ENCODE measurements at regions not wholly inside any gene's neighbourhood (a gene's known extent, or its start where the extent isn't known, plus 50 kb on each side); places are given as distances from the start of the nearest gene placed in this dataset.

- Histone ChIP-seq H3K9ac (ENCODE audit: low read length) (no peak overlapping the region), H3K4me1 (ENCODE audit: insufficient read depth, low read length) (no peaks in the 10 kb centered on the region), H3K4me3 (ENCODE audit: low read depth in 1 of 2, low read length in 2 of 2) (no peak overlapping the region), H3K27me3 (ENCODE audit: control insufficient read depth in 1 of 2, insufficient read depth in 2 of 2, low read length in 2 of 2) (no peaks in the 10 kb centered on the region), H3K36me3 (ENCODE audit: insufficient read depth, low read length) (no peaks in the 10 kb centered on the region), H3K27ac (ENCODE audit: low read depth, low read length) (no peak overlapping the region), H3K9me3 (ENCODE audit: low read length) (no peaks in the 10 kb centered on the region)
These were observed 168.0 kb downstream of the TAF11L14 start for GRCh38 chr5:17802256-17802655.

DNA sequence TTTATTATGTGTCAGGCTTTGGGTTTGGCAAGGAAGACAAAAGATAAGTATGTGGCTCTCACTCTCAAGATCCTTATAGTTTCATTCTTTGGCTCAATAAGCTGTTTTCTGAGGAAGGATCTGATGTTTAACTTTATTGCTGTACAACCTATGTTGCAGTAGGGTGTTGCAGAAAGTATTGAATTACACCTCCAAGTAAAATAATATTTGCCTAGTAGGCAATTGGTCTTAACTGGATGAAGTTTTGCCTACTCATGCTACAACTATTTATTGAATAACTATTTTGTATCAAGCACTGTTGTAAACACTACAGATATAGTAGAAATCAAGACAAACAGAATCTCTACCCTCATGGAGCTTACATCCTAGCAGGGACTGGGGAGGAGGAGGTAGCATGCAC lies 169.7 kb downstream of the TAF11L14 start:
- no peaks in the 10 kb centered on the region for H3K4me1 ChIP-seq (ENCODE audit: insufficient read depth, low read length)
- H3K27ac ChIP-seq (ENCODE audit: low read depth, low read length) = no peak overlapping the region
- H3K27me3 ChIP-seq (ENCODE audit: control insufficient read depth in 1 of 2, insufficient read depth in 2 of 2, low read length in 2 of 2) = no peaks in the 10 kb centered on the region
- H3K9ac ChIP-seq (ENCODE audit: low read length) = no peak overlapping the region
- no peaks in the 10 kb centered on the region for H3K9me3 ChIP-seq (ENCODE audit: low read length)
- no peaks in the 10 kb centered on the region for H3K36me3 ChIP-seq (ENCODE audit: insufficient read depth, low read length)
- no peak overlapping the region for H3K4me3 ChIP-seq (ENCODE audit: low read depth in 1 of 2, low read length in 2 of 2)

DNA sequence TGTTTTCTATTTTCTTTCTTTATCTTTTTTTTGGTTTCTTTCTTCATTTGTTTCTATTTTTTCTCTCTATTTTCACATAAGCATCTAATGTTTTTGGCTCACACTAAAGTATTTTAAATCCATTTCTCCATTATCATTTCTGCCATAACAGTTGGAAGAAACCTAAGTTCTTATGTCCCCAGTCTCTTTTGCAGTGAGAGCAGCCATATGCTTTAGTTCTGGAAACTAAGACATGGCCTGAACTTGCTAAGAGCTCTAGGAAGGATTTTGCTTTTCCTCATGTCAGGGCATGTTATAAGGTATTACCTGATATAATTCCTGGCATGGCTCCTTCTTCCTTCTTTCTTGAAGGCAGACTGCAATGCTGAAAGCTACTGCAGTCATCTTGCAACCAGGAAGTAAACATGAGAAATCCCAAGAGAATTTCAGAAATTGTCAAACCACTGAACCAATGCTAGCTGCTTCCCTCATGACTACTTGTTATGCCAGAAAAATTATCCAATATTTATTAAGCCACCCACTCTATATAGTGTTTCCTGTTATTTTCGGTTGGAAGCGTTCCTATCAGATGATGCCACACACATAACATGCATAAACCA lies 171.1 kb downstream of the TAF11L14 start:
- H3K9ac ChIP-seq (ENCODE audit: low read length) = no peak overlapping the region
- H3K27ac ChIP-seq (ENCODE audit: low read depth, low read length) = no peak overlapping the region
- no peaks in the 10 kb centered on the region for H3K4me1 ChIP-seq (ENCODE audit: insufficient read depth, low read length)
- H3K36me3 ChIP-seq (ENCODE audit: insufficient read depth, low read length) = no peaks in the 10 kb centered on the region
- H3K4me3 ChIP-seq (ENCODE audit: low read depth in 1 of 2, low read length in 2 of 2) = no peak overlapping the region
- no peaks in the 10 kb centered on the region for H3K27me3 ChIP-seq (ENCODE audit: control insufficient read depth in 1 of 2, insufficient read depth in 2 of 2, low read length in 2 of 2)
- H3K9me3 ChIP-seq (ENCODE audit: low read length) = no peaks in the 10 kb centered on the region

- H3K4me1 ChIP-seq (ENCODE audit: insufficient read depth, low read length) = no peaks in the 10 kb centered on the region
- H3K9me3 ChIP-seq (ENCODE audit: low read length) = no peaks in the 10 kb centered on the region
- no peak overlapping the region for H3K9ac ChIP-seq (ENCODE audit: low read length)
- H3K4me3 ChIP-seq (ENCODE audit: low read depth in 1 of 2, low read length in 2 of 2) = no peak overlapping the region
- no peaks in the 10 kb centered on the region for H3K27me3 ChIP-seq (ENCODE audit: control insufficient read depth in 1 of 2, insufficient read depth in 2 of 2, low read length in 2 of 2)
- no peaks in the 10 kb centered on the region for H3K36me3 ChIP-seq (ENCODE audit: insufficient read depth, low read length)
- no peak overlapping the region for H3K27ac ChIP-seq (ENCODE audit: low read depth, low read length)
These were observed 172.7 kb downstream of the TAF11L14 start for GRCh38 chr5:17806818-17807468.

GRCh38 chr5:17808566-17808965 lies 174.3 kb downstream of the TAF11L14 start:
- Histone ChIP-seq H3K27ac (ENCODE audit: low read depth, low read length) (no peak overlapping the region), H3K27me3 (ENCODE audit: control insufficient read depth in 1 of 2, insufficient read depth in 2 of 2, low read length in 2 of 2) (no peaks in the 10 kb centered on the region), H3K36me3 (ENCODE audit: insufficient read depth, low read length) (no peaks in the 10 kb centered on the region), H3K9ac (ENCODE audit: low read length) (no peak overlapping the region), H3K9me3 (ENCODE audit: low read length) (no peaks in the 10 kb centered on the region), H3K4me3 (ENCODE audit: low read depth in 1 of 2, low read length in 2 of 2) (no peak overlapping the region), H3K4me1 (ENCODE audit: insufficient read depth, low read length) (no peaks in the 10 kb centered on the region)

DNA sequence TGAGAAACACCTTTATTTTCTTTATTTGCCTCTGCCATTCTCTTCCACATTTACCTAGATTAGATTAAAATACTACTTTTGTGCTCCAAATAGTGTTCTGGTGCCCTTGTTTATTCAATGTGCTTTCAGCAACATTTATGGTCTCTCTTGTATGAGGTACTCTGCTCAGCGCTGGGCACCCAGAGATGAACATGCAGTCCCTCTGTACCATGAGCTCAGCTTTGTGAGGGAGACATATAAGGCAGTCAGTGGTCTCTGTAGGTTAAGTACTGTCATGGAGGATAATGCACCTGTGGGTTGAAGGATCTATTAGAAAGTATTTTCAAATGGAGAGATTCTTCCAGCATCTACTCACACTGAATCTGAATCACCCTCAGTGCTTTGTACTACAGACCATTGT lies 176.5 kb downstream of the TAF11L14 start:
- Histone ChIP-seq H3K27ac (ENCODE audit: low read depth, low read length) (no peak overlapping the region), H3K9ac (ENCODE audit: low read length) (no peak overlapping the region), H3K4me1 (ENCODE audit: insufficient read depth, low read length) (no peaks in the 10 kb centered on the region), H3K36me3 (ENCODE audit: insufficient read depth, low read length) (no peaks in the 10 kb centered on the region), H3K27me3 (ENCODE audit: control insufficient read depth in 1 of 2, insufficient read depth in 2 of 2, low read length in 2 of 2) (no peaks in the 10 kb centered on the region), H3K4me3 (ENCODE audit: low read depth in 1 of 2, low read length in 2 of 2) (no peak overlapping the region), H3K9me3 (ENCODE audit: low read length) (no peaks in the 10 kb centered on the region)

DNA sequence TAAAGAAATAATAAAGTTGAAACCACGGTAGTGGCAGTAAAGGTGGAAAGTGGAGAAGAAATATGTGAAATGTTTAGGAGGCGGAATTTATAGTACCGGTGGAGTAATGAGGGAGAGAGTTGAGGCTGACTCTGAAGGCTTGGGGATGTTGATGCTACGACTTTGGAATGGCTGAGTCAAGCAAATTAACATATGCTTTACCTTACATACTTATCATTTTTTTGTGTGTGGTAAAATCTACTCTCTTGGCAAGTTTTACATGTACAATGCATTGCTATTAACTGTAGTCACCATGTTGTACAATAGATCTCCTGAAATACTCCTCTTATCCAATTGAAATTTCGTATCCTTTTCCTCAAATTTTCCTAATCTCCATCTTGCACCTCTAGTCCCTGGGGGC lies 179.0 kb downstream of the TAF11L14 start:
- Histone ChIP-seq H3K9ac (ENCODE audit: low read length) (no peak overlapping the region), H3K27ac (ENCODE audit: low read depth, low read length) (no peak overlapping the region), H3K27me3 (ENCODE audit: control insufficient read depth in 1 of 2, insufficient read depth in 2 of 2, low read length in 2 of 2) (no peaks in the 10 kb centered on the region), H3K36me3 (ENCODE audit: insufficient read depth, low read length) (no peaks in the 10 kb centered on the region), H3K4me1 (ENCODE audit: insufficient read depth, low read length) (no peaks in the 10 kb centered on the region), H3K9me3 (ENCODE audit: low read length) (no peaks in the 10 kb centered on the region), H3K4me3 (ENCODE audit: low read depth in 1 of 2, low read length in 2 of 2) (no peak overlapping the region)

GRCh38 chr5:17816505-17816904 lies 182.2 kb downstream of the TAF11L14 start:
- no peaks in the 10 kb centered on the region for H3K9me3 ChIP-seq (ENCODE audit: low read length)
- H3K27ac ChIP-seq (ENCODE audit: low read depth, low read length) = no peak overlapping the region
- no peaks in the 10 kb centered on the region for H3K36me3 ChIP-seq (ENCODE audit: insufficient read depth, low read length)
- H3K4me3 ChIP-seq (ENCODE audit: low read depth in 1 of 2, low read length in 2 of 2) = no peak overlapping the region
- no peaks in the 10 kb centered on the region for H3K4me1 ChIP-seq (ENCODE audit: insufficient read depth, low read length)
- H3K27me3 ChIP-seq (ENCODE audit: control insufficient read depth in 1 of 2, insufficient read depth in 2 of 2, low read length in 2 of 2) = no peaks in the 10 kb centered on the region
- no peak overlapping the region for H3K9ac ChIP-seq (ENCODE audit: low read length)

GRCh38 chr5:17816944-17817343 lies 182.7 kb downstream of the TAF11L14 start:
- no peak overlapping the region for H3K27ac ChIP-seq (ENCODE audit: low read depth, low read length)
- H3K27me3 ChIP-seq (ENCODE audit: control insufficient read depth in 1 of 2, insufficient read depth in 2 of 2, low read length in 2 of 2) = no peaks in the 10 kb centered on the region
- no peak overlapping the region for H3K4me3 ChIP-seq (ENCODE audit: low read depth in 1 of 2, low read length in 2 of 2)
- no peaks in the 10 kb centered on the region for H3K9me3 ChIP-seq (ENCODE audit: low read length)
- no peak overlapping the region for H3K9ac ChIP-seq (ENCODE audit: low read length)
- no peaks in the 10 kb centered on the region for H3K4me1 ChIP-seq (ENCODE audit: insufficient read depth, low read length)
- H3K36me3 ChIP-seq (ENCODE audit: insufficient read depth, low read length) = no peaks in the 10 kb centered on the region

- Histone ChIP-seq H3K9ac (ENCODE audit: low read length) (no peak overlapping the region), H3K27me3 (ENCODE audit: control insufficient read depth in 1 of 2, insufficient read depth in 2 of 2, low read length in 2 of 2) (no peaks in the 10 kb centered on the region), H3K36me3 (ENCODE audit: insufficient read depth, low read length) (no peaks in the 10 kb centered on the region), H3K4me3 (ENCODE audit: low read depth in 1 of 2, low read length in 2 of 2) (no peak overlapping the region), H3K27ac (ENCODE audit: low read depth, low read length) (no peak overlapping the region), H3K4me1 (ENCODE audit: insufficient read depth, low read length) (no peaks in the 10 kb centered on the region), H3K9me3 (ENCODE audit: low read length) (no peaks in the 10 kb centered on the region)
These were observed 183.7 kb downstream of the TAF11L14 start for GRCh38 chr5:17817990-17818389.

DNA sequence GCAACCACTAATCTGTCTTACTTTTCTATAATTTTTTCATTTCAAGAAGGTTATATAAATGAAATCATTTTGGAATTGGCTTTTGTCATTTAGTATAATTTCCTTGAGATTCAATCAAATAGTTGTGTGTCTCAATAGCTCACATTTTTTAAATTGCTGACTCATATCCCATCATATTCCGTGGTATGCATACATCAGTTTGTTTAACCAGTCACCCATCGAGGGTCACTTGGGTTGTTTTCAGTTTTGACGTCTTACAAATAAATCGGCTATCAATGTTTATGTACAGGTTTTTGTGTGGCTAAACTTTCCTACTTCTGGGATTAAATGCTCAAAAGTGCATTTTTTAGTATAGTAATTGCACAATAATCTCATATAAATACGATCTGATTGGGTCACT lies 185.5 kb downstream of the TAF11L14 start:
- Histone ChIP-seq H3K27ac (ENCODE audit: low read depth, low read length) (no peak overlapping the region), H3K9me3 (ENCODE audit: low read length) (no peaks in the 10 kb centered on the region), H3K9ac (ENCODE audit: low read length) (no peak overlapping the region), H3K4me1 (ENCODE audit: insufficient read depth, low read length) (no peaks in the 10 kb centered on the region), H3K4me3 (ENCODE audit: low read depth in 1 of 2, low read length in 2 of 2) (no peak overlapping the region), H3K36me3 (ENCODE audit: insufficient read depth, low read length) (no peaks in the 10 kb centered on the region), H3K27me3 (ENCODE audit: control insufficient read depth in 1 of 2, insufficient read depth in 2 of 2, low read length in 2 of 2) (no peaks in the 10 kb centered on the region)

DNA sequence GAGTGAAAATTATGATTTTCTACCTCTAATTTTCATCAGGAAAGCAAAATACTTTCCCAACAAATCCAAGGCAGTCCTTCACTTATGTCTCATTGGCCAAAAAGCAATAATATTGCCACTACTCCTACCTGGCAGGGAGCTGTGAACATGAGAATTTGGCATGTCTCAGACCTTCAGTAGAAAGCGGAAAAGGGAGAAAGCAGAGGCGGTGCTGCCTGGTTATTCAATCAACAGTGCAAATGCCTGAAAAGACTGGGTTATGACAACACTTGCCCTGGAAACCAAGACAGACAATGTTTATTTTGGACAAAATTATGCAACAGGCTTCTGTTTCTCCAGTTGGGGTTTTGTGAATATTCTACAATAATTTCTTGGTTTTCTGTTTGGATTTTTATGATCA lies 194.4 kb downstream of the TAF11L14 start:
- Histone ChIP-seq H3K27me3 (ENCODE audit: control insufficient read depth in 1 of 2, insufficient read depth in 2 of 2, low read length in 2 of 2) (no peaks in the 10 kb centered on the region), H3K9me3 (ENCODE audit: low read length) (no peaks in the 10 kb centered on the region), H3K9ac (ENCODE audit: low read length) (no peak overlapping the region), H3K4me1 (ENCODE audit: insufficient read depth, low read length) (no peaks in the 10 kb centered on the region), H3K4me3 (ENCODE audit: low read depth in 1 of 2, low read length in 2 of 2) (no peak overlapping the region), H3K27ac (ENCODE audit: low read depth, low read length) (no peak overlapping the region), H3K36me3 (ENCODE audit: insufficient read depth, low read length) (no peaks in the 10 kb centered on the region)

Measured in muscle layer of colon (tissue), 2 donors.